ENCODE measurements at regions not wholly inside any gene's neighbourhood (a gene's known extent, or its start where the extent isn't known, plus 50 kb on each side); places are given as distances from the start of the nearest gene placed in this dataset.
"Not testable (repeated sequence)": the region's sequence is repeated elsewhere in the genome, so short reads cannot be mapped to it uniquely, and the experiment has no call there.

DNA sequence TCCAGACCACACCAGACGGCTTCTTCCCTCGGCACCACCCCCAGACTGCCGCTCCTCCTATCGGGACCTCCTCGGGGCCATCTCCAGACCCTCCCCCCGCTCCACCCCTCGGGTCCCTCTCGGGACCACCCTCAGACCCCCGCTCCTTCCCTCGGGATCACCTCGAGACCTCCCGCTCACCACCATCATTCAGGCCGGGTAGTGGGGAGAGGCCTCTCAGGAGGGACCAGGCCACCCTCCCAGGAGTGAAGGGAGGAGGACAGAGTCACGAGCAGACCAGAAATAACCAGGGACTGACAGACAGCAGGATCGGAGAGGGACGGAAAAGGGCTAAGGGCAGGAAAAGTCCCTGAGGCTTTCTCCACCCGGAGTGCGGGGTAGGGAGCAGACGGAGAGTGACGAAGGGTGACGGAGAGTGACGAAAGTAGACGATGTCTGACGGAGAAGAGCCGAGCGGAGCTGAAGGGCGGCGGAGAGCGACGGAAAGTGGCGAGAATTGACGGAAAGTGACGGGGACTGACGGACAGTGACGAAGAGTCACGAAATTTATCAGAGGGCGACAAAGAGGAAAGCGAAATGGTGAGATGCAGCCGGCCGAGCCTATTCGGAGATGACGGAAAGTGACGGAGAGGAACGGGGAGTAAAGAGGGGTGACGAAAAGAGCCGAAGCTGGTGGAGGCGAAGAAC, 262.3 kb upstream of the PLCXD1 start:
- TF ChIP-seq, protein P1, sequence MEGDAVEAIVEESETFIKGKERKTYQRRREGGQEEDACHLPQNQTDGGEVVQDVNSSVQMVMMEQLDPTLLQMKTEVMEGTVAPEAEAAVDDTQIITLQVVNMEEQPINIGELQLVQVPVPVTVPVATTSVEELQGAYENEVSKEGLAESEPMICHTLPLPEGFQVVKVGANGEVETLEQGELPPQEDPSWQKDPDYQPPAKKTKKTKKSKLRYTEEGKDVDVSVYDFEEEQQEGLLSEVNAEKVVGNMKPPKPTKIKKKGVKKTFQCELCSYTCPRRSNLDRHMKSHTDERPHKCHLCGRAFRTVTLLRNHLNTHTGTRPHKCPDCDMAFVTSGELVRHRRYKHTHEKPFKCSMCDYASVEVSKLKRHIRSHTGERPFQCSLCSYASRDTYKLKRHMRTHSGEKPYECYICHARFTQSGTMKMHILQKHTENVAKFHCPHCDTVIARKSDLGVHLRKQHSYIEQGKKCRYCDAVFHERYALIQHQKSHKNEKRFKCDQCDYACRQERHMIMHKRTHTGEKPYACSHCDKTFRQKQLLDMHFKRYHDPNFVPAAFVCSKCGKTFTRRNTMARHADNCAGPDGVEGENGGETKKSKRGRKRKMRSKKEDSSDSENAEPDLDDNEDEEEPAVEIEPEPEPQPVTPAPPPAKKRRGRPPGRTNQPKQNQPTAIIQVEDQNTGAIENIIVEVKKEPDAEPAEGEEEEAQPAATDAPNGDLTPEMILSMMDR (IDR thresholded peaks at IDR 0.05) = not testable (repeated sequence)
- not testable (repeated sequence) for TF ChIP-seq POLR2A (IDR thresholded peaks at IDR 0.05)
